Tibial nerve (tissue), 4 donors: ENCODE measurements at regions not wholly inside any gene's neighbourhood (a gene's known extent, or its start where the extent isn't known, plus 50 kb on each side); places are given as distances from the start of the nearest gene placed in this dataset.

Experiments
- DNase-seq, 2 donors: peaks; one replicate each; pipeline ENCODE4 v3.0.0-alpha.2; 2019; ENCODE audit warnings: low spot score in 2 of 2
- H3K27ac ChIP-seq, 4 donors: fragments of 200-600 bp; sonication (generic) in 3 of 4; one replicate each; pipeline ENCODE4 v1.5.1; 2017 to 2019; ENCODE audit warnings: mild to moderate bottlenecking in 1 of 4
- H3K27me3 ChIP-seq, 2 donors: fragments of 200-600 bp; sonication (generic) in 1 of 2; one replicate each; pipeline versions ENCODE4 v1.5.1 to v1.6.0; 2017 to 2019
- H3K36me3 ChIP-seq, 3 donors: fragments of 200-600 bp; sonication (generic); one replicate each; pipeline ENCODE4 v1.5.1; 2018 to 2019
- H3K4me1 ChIP-seq, 4 donors: fragments of 200-600 bp; sonication (generic) in 3 of 4; one replicate each; pipeline ENCODE4 v1.5.1; 2017 to 2019
- H3K4me3 ChIP-seq, 4 donors: fragments of 200-600 bp; sonication (generic) in 3 of 4; one replicate each; pipeline ENCODE4 v1.5.1; 2017 to 2019; ENCODE audit warnings: mild to moderate bottlenecking in 1 of 4, moderate library complexity in 1 of 4
- H3K9me3 ChIP-seq, 4 donors: fragments of 200-600 bp; sonication (generic) in 3 of 4; one replicate each; pipeline ENCODE4 v1.5.1; 2017 to 2019
- EP300 ChIP-seq, 2 donors: sonication (generic); formaldehyde crosslinking; IDR thresholded peaks; one replicate each; pipeline ENCODE4 v1.6.1; 2017; ENCODE audit warnings: antibody characterized with exemption in 2 of 2, mild to moderate bottlenecking in 1 of 2
- POLR2A ChIP-seq, 2 donors: fragments of 450-650 bp; IDR thresholded peaks; one replicate each; pipeline ENCODE4 v1.6.1; 2017; ENCODE audit warnings: antibody characterized with exemption in 2 of 2, mild to moderate bottlenecking in 2 of 2, moderate library complexity in 2 of 2
- WGBS, 2 donors: methylation state at CpG; one replicate each; pipeline ENCODE4 v1.1.5; 2018; 5-methylcytosine and 5-hydroxymethylcytosine counted together
- TF ChIP-seq, protein P1 (sequence below), 5 experiments: fragments of 200-600 bp in 3 of 5; fragments of 450-650 bp in 2 of 5; sonication (generic) in 3 of 5; IDR thresholded peaks; one replicate each; pipeline ENCODE4 v1.5.1; 2016 to 2019; ENCODE audit warnings: antibody characterized with exemption in 5 of 5, mild to moderate bottlenecking in 3 of 5, moderate library complexity in 2 of 5

DNA sequence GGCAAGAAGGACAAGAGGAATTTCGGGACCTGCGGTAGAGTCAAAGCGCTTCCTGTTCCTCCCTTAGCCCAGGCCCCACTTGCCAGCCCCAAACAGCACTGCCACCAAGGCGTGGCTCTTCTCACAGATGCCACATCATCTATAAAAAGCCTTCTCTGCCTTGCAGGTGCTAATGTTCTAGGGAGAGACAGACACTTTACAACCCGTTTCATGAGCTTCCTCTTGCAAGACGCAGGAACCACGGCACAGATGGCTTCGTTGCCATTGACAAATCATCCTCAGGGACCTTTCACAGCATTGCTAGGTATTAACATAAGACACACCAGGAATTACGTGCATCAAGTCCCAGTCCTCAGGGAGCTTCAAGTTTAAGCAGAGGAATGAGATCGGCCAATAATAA lies 180.9 kb downstream of the JCAD start:
- no peak overlapping the region for H3K4me3 ChIP-seq
- H3K9me3 ChIP-seq: no peaks in the 10 kb centered on the region
- peak overlapping the region in 2 of 4 donors; percentile 32 to 60 for H3K27ac ChIP-seq
- H3K36me3 ChIP-seq: no peaks in the 10 kb centered on the region
- no peaks in the 10 kb centered on the region for H3K27me3 ChIP-seq
- no peak for DNase-seq
- H3K4me1 ChIP-seq: peaks cover 0 to 35% (median 0%) of the 10 kb centered on the region in 4 donors
- 61 to 64% methylated on average over 10 of the region's 10 CpGs for WGBS, 2 donors
- TF ChIP-seq EP300 (IDR thresholded peaks at IDR 0.05) (no peak), POLR2A (IDR thresholded peaks at IDR 0.05) (no peak)

DNA sequence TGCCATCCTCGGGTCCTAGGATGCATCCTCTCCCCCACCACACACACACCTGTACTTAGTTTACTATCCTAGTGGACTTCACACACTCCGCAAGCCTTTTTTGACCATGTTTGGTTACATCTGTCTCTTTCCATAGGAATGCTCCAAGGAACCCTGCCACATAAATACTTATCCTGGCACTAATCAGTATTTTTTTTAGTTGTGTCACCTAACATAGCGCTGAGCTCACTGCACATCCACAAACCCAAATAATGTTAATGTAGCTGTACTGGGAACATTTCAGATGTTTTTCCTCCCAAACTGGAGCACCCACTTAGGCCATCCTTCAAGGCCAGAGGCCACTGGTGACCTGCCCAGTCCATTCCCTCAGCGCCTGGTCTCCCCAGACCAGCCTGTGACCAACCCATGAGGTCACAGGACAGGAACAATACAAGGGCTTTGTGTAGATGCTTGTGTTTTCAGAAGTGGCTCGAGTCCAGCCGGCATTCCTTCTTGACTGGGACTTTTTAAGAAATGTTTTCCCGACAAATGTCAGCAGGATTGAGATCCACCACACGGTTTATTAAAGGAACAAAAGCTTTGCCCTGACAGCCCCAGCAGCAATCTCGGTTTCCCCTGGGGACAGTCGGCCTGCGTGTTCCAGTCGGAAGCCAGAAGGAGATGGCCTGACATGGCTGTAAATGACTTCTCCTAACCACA lies 181.4 kb downstream of the JCAD start:
- peak in 1 of 2 donors; percentile 33 for DNase-seq
- Histone ChIP-seq H3K9me3 (no peaks in the 10 kb centered on the region), H3K4me3 (no peak overlapping the region), H3K4me1 (peaks cover 0 to 35% (median 0%) of the 10 kb centered on the region in 4 donors), H3K27me3 (no peaks in the 10 kb centered on the region), H3K27ac (peak overlapping the region in 2 of 4 donors; percentile 60), H3K36me3 (no peaks in the 10 kb centered on the region)
- peak in 1 of 2 donors; percentile 26 for TF ChIP-seq EP300 (IDR thresholded peaks at IDR 0.05)
- TF ChIP-seq, protein P1, sequence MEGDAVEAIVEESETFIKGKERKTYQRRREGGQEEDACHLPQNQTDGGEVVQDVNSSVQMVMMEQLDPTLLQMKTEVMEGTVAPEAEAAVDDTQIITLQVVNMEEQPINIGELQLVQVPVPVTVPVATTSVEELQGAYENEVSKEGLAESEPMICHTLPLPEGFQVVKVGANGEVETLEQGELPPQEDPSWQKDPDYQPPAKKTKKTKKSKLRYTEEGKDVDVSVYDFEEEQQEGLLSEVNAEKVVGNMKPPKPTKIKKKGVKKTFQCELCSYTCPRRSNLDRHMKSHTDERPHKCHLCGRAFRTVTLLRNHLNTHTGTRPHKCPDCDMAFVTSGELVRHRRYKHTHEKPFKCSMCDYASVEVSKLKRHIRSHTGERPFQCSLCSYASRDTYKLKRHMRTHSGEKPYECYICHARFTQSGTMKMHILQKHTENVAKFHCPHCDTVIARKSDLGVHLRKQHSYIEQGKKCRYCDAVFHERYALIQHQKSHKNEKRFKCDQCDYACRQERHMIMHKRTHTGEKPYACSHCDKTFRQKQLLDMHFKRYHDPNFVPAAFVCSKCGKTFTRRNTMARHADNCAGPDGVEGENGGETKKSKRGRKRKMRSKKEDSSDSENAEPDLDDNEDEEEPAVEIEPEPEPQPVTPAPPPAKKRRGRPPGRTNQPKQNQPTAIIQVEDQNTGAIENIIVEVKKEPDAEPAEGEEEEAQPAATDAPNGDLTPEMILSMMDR (IDR thresholded peaks at IDR 0.05): no peak
- 43 to 49% methylated on average over 12 of the region's 12 CpGs for WGBS, 2 donors

DNA sequence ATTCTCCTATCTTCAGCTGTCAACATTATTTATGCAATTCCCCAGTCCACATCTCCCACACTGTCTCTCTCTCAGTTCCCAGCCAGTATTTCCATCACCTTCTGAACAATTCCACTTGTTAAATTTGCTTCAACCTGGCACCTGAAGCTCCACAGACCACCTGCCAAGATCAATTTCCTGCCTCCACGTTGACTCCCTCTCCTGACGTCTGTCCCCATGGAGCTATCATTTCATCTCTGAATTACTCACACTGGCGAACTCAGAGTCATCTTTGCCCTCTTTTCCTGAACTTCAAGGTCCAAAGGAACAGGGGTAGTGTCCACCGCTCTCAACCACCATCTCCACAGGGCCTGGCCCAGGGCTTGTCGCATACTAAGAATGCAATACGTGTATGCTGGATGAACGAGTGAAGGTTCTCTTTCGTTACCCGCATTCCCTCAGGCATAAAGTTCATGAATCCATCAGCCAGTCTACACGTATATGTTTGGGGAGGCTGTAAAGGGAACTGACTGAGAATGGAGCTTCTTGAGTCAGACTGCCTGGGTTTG lies 183.3 kb downstream of the JCAD start:
- H3K27me3 ChIP-seq: no peaks in the 10 kb centered on the region
- peaks cover 0 to 19% (median 0%) of the 10 kb centered on the region in 4 donors for H3K4me1 ChIP-seq
- 71 to 82% methylated on average over 10 of the region's 10 CpGs for WGBS, 2 donors
- no peak for DNase-seq
- H3K4me3 ChIP-seq: no peak overlapping the region
- H3K27ac ChIP-seq: peak overlapping the region in 2 of 4 donors; percentile 36 to 52
- TF ChIP-seq, protein P1 (IDR thresholded peaks at IDR 0.05): no peak
- TF ChIP-seq EP300 (IDR thresholded peaks at IDR 0.05): no peak
- TF ChIP-seq POLR2A (IDR thresholded peaks at IDR 0.05): no peak
- H3K9me3 ChIP-seq: no peaks in the 10 kb centered on the region
- no peaks in the 10 kb centered on the region for H3K36me3 ChIP-seq

DNA sequence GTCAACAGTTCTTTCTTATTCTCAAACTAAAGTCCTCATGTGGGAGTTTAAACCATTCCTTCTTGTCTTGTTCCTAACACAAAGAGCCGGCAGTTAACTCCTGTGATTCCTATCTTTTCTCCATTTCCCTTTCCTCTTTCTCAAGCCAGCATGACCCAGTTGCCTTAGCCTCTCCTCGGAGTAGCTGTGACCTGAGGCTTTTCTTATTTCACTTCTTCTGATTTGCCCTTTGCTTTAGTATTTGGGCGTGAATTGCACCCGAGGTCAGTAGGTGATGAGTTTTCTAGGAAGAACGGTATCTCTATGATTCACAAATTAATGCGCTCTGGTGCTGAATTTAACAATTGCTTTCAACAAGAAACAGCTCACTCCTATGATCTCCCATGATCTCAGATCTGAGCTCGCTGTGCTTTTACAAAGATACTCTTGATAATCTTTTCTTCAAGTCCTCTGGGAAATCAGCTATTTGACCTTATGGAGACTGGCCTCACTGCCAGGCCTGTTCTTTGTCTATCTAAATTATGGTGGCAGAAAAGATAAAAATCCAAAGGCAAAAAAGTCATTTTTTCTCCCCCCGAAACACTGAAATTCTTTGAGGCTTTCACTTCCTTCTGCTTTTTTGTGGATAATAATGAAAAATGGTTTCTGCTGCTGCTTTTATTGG lies 184.6 kb downstream of the JCAD start:
- Histone ChIP-seq H3K9me3 (no peaks in the 10 kb centered on the region), H3K4me3 (no peak overlapping the region), H3K27me3 (no peaks in the 10 kb centered on the region), H3K4me1 (peaks cover 0 to 19% (median 0%) of the 10 kb centered on the region in 4 donors), H3K27ac (peak overlapping the region in 3 of 4 donors; percentile 36 to 52 (median 37)), H3K36me3 (no peaks in the 10 kb centered on the region)
- no peak for TF ChIP-seq POLR2A (IDR thresholded peaks at IDR 0.05)
- 10 to 13% methylated on average over 8 of the region's 8 CpGs for WGBS, 2 donors
- DNase-seq: no peak

DNA sequence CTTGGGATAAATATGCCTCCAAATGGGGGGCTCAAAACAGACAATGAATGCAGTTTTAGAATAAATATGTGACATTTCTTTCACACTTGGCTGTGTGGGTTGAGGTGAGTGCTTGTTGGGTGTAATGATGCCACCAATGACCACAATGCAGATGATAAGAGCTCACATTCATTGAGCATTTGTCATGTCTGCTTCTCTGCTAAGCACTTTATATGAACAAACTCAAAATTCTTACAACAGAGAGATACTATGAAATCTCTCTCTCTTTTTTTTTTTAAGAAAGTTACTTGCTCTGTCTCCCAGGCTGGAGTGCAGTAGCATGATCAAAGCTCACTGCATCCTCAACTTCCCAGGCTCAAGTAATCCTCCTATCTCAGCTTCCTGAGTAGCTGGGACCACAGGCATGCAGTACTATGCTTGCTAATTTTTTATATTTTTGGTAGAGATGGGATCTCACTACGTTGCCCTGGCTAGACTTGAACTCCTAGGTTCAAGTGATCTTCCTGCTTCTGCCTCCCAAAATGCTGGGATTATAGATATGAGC lies 185.4 kb downstream of the JCAD start:
- WGBS, 2 donors: 83 to 90% methylated on average over 1 of the region's 1 CpG
- DNase-seq: no peak
- Histone ChIP-seq H3K36me3 (no peaks in the 10 kb centered on the region), H3K27ac (peak overlapping the region in 1 of 4 donors; percentile 52), H3K4me1 (peaks cover 0 to 19% (median 0%) of the 10 kb centered on the region in 4 donors), H3K4me3 (no peak overlapping the region), H3K27me3 (no peaks in the 10 kb centered on the region), H3K9me3 (no peaks in the 10 kb centered on the region)
- TF ChIP-seq EP300 (IDR thresholded peaks at IDR 0.05): no peak
- TF ChIP-seq, protein P1 (IDR thresholded peaks at IDR 0.05): no peak
